ENCODE measurements at regions not wholly inside any gene's neighbourhood (a gene's known extent, or its start where the extent isn't known, plus 50 kb on each side); places are given as distances from the start of the nearest gene placed in this dataset.

DNA sequence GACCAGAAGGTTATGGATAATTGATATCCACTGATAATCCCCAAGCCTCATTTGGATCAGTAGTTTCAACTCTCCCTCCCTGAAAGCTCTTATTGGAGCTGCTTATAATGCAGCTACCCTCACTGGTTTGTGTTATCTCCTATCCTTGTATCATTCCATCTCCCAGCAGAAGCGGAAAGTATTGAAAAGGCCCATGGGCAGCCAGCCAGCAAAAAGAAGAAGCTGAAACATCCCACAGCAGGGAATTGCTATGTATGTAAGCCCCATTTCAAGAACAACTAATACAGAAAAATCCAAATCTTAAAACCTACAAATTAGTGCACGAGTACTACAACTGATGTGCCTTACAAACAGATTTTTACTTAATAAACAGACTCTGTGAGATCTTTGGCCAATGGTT is 269.0 kb upstream of the ECI2 start:
- TF ChIP-seq, protein P1, sequence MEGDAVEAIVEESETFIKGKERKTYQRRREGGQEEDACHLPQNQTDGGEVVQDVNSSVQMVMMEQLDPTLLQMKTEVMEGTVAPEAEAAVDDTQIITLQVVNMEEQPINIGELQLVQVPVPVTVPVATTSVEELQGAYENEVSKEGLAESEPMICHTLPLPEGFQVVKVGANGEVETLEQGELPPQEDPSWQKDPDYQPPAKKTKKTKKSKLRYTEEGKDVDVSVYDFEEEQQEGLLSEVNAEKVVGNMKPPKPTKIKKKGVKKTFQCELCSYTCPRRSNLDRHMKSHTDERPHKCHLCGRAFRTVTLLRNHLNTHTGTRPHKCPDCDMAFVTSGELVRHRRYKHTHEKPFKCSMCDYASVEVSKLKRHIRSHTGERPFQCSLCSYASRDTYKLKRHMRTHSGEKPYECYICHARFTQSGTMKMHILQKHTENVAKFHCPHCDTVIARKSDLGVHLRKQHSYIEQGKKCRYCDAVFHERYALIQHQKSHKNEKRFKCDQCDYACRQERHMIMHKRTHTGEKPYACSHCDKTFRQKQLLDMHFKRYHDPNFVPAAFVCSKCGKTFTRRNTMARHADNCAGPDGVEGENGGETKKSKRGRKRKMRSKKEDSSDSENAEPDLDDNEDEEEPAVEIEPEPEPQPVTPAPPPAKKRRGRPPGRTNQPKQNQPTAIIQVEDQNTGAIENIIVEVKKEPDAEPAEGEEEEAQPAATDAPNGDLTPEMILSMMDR (IDR thresholded peaks at IDR 0.05): no peak
- no peak for TF ChIP-seq POLR2A (IDR thresholded peaks at IDR 0.05)
